ENCODE measurements at regions not wholly inside any gene's neighbourhood (a gene's known extent, or its start where the extent isn't known, plus 50 kb on each side); places are given as distances from the start of the nearest gene placed in this dataset.

DNA sequence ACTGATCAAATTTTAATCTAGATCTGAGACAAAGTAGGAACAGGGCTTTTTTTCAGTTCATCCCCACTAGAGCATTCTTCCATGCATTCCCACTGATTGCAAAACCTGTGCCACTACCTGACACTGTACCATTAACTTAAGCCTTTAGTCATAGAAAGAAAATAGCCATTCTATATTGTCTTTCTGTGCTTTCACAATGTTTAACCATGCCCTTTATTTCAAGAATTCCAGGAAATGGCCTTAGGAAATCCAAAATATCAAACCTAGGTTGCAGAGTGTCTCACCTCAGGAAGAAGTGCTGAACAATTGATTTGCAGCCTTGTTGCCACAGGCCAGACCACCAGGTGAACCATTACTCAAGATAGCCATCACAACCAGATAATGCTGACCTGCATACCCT, 56.2 kb upstream of the TGFBR2 start:
- no peak for DNase-seq (ENCODE audit: low spot score)

- DNase-seq (ENCODE audit: low spot score) = peak; percentile 13
Measured at GRCh38 chr3:30551266-30551665, 55.1 kb upstream of the TGFBR2 start.

GRCh38 chr3:30551927-30552326, 54.5 kb upstream of the TGFBR2 start:
- no peak for DNase-seq (ENCODE audit: low spot score)

DNA sequence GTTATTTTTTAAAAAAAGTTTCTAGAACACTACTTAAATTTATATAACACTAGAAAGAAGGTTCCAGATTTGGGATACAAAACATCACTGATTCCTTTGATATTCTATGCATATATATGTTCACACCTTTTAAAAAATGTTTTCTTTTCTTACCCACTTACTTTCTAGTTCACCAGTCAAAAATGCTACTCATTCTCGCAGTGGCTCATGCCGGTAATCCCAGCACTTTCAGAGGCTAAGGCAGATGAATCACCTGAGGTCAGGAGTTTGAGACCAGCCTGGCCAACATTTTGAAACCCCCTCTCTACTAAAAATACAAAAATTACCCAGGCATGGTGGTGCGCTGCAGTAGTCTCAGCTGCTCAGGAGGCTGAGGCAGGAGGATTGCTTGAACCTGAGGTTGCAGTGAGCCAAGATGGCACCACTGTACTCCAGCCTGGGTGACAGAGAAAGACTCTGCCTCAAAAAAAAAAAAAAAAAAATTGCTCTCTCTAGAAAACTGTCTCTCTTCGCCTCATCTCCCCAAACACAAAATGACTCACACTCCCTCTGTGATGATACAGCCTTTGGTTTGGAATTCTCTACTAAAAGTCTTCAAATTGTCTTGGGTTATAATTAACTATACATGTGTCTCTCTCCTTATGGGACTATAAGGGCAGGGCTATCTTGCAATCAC, 52.6 kb upstream of the TGFBR2 start:
- no peak for DNase-seq (ENCODE audit: low spot score)

DNA sequence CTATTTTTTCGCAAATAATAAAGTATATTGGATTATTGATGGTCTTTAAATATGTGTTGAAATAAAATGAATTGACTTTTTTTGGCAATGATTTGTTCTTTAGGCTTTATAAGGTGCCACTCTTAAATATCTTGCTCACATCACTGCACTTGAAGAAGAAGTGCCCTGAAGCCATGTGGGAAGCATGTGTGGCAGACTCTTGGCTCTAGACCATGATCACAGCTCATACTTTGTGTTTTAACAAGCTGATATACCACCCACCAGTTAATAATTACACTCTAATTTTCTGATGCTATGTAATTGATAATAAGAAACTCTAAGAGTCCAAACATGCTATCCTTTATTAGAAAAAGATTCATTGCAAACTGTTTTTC, 52.1 kb upstream of the TGFBR2 start:
- DNase-seq (ENCODE audit: low spot score) = no peak

DNA sequence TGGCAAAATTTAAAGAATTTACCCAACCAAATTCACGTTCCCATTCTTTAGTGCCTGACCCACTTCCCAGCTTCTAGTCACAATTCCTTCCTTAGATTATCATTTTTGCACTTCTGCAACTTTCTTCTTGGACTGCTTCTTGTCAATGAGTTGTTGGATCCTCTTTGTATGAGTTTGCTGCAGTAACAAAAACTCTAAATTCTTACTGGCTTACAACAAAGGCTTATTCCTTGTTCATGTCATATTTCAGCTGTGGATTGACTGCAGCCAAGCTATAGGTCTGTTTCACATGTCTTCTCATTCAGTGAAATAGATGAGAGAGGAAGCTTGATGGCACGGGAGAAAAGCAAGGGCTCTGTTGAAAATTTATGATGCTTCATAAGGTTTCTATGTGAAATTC, 50.4 kb upstream of the TGFBR2 start:
- no peak for DNase-seq (ENCODE audit: low spot score)

Small RNA genes lying in the stretch of these regions (small RNA-seq; reads per million reads assigned to genes)
- gene RF01848 = 0 reads per million in 2 experiments

All from SK-N-DZ (cell line).